B cell (primary cell): ENCODE measurements at regions not wholly inside any gene's neighbourhood (a gene's known extent, or its start where the extent isn't known, plus 50 kb on each side); places are given as distances from the start of the nearest gene placed in this dataset.

ENCODE experiments used
- ATAC-seq: fragments of 200-7000 bp; cut with Tn5 transposase; one replicate; pipeline ENCODE4 v1.10.0; 2021; ENCODE audit warnings: low read depth, mild to moderate bottlenecking, moderate number of reproducible peaks, moderate library complexity
- CTCF ChIA-PET: fragments of 350-600 bp; sonication (Branson Sonifier 250); formaldehyde crosslinking; loops from one replicate; lab custom pipeline; 2021; ENCODE audit warnings: antibody characterized with exemption, inconsistent platforms; lab: Charles Lee
- POLR2A ChIA-PET: fragments of 350-600 bp; sonication (Branson Sonifier 250); formaldehyde crosslinking; loops from one replicate; lab custom pipeline; 2021; ENCODE audit warnings: antibody characterized with exemption; lab: Charles Lee
- DNase-seq: peaks from one replicate; pipeline ENCODE4 v3.0.0; 2013
- H2AFZ ChIP-seq: 2 replicates; pipeline ENCODE4 v1.6.1; 2012; ENCODE audit warnings: mild to moderate bottlenecking, low read depth, low read length; ENCODE audit not compliant: insufficient read depth, poor library complexity, severe bottlenecking
- H3K27ac ChIP-seq, 2 donors: 1 replicate in 1 of 2; 2 replicates in 1 of 2; pipeline ENCODE4 v1.5.1; 2012 to 2013; ENCODE audit warnings: low read length in 2 of 2, mild to moderate bottlenecking in 2 of 2, moderate library complexity in 1 of 2
- H3K27me3 ChIP-seq, 4 experiments: fragments of 200-600 bp in 1 of 4; sonication (generic) in 1 of 4; replicated peaks in 1 of 4; 1 replicate in 2 of 4; 2 replicates in 2 of 4; pipeline versions ENCODE4 v1.6.1 to v1.7.0; 2013 to 2016; ENCODE audit warnings: low read length in 3 of 4, mild to moderate bottlenecking in 2 of 4, mixed read lengths in 1 of 4, moderate library complexity in 1 of 4; ENCODE audit not compliant: insufficient read depth in 4 of 4, control insufficient read depth in 3 of 4; ENCODE audit errors: control extremely low read depth in 1 of 4
- H3K36me3 ChIP-seq, 2 experiments: replicated peaks in 1 of 2; 1 replicate in 1 of 2; 2 replicates in 1 of 2; pipeline versions ENCODE4 v1.6.1 to v1.7.1; 2013; ENCODE audit warnings: low read length in 1 of 2; ENCODE audit not compliant: insufficient read depth in 2 of 2, control insufficient read depth in 1 of 2; ENCODE audit errors: control extremely low read depth in 1 of 2, extremely low read depth in 1 of 2
- H3K4me1 ChIP-seq, 2 donors: fragments of 200-600 bp in 1 of 2; sonication (generic) in 1 of 2; 1 replicate in 1 of 2; 2 replicates in 1 of 2; pipeline versions ENCODE4 v1.5.1 to v1.6.1; 2013 to 2017; ENCODE audit warnings: low read length in 2 of 2; ENCODE audit not compliant: control insufficient read depth in 2 of 2, insufficient read depth in 2 of 2
- H3K4me2 ChIP-seq: replicated peaks from 2 replicates; pipeline ENCODE3; 2012; ENCODE audit warnings: mild to moderate bottlenecking, low read depth, low read length; ENCODE audit not compliant: poor library complexity, severe bottlenecking
- H3K4me3 ChIP-seq, 5 experiments: fragments of 200-600 bp in 1 of 5; sonication (generic) in 1 of 5; 1 replicate in 3 of 5; 2 replicates in 2 of 5; pipeline versions ENCODE4 v1.5.1 to v1.7.0; 2011 to 2016; ENCODE audit warnings: low read length in 4 of 5, mild to moderate bottlenecking in 4 of 5, low read depth in 2 of 5, control low read depth in 1 of 5, moderate library complexity in 1 of 5; ENCODE audit not compliant: insufficient read depth in 1 of 5; ENCODE audit errors: control extremely low read depth in 1 of 5, extremely low read depth in 1 of 5
- H3K79me2 ChIP-seq: fragments of 200-600 bp; sonication (generic); one replicate; pipeline ENCODE4 v1.6.0; 2016; ENCODE audit warnings: low read length; ENCODE audit not compliant: control insufficient read depth, insufficient read depth
- H3K9ac ChIP-seq: fragments of 200-600 bp; sonication (generic); 2 replicates; pipeline ENCODE4 v1.6.1; 2017; ENCODE audit warnings: mild to moderate bottlenecking, low read length, moderate library complexity
- H3K9me3 ChIP-seq, 3 donors: one replicate each; pipeline versions ENCODE4 v1.6.1 to v1.7.1; 2013; ENCODE audit warnings: low read length in 2 of 3; ENCODE audit not compliant: control insufficient read depth in 2 of 3, insufficient read depth in 1 of 3; ENCODE audit errors: control extremely low read depth in 1 of 3
- H4K20me1 ChIP-seq: 2 replicates; pipeline ENCODE4 v1.6.0; 2012; ENCODE audit warnings: mild to moderate bottlenecking, low read length; ENCODE audit not compliant: insufficient read depth, control insufficient read depth, poor library complexity, severe bottlenecking
- H3K27ac Mint-ChIP-seq: one replicate; pipeline ENCODE4 v1.8.0; 2021; ENCODE audit warnings: mixed read lengths
- H3K27me3 Mint-ChIP-seq: one replicate; pipeline ENCODE4 v1.8.0; 2021; ENCODE audit warnings: mixed read lengths
- H3K4me1 Mint-ChIP-seq: one replicate; pipeline ENCODE4 v1.8.0; 2021; ENCODE audit warnings: mixed read lengths
- H3K4me3 Mint-ChIP-seq: one replicate; pipeline ENCODE4 v1.8.0; 2021; ENCODE audit warnings: mixed read lengths
- H3K9me3 Mint-ChIP-seq: one replicate; pipeline ENCODE4 v1.8.0; 2022; ENCODE audit warnings: mixed read lengths; ENCODE audit not compliant: insufficient read depth
- EZH2 ChIP-seq: IDR thresholded peaks from 2 replicates; pipeline ENCODE4 v1.6.1; 2012; ENCODE audit warnings: borderline replicate concordance, low read depth, mild to moderate bottlenecking, moderate library complexity, low read length; ENCODE audit not compliant: insufficient read depth, poor library complexity, severe bottlenecking
- WGBS: methylation state at CpG from one replicate; pipeline ENCODE4 v1.1.5; 2013; ENCODE audit warnings: missing lambda C conversion rate; ENCODE audit not compliant: insufficient coverage; 5-methylcytosine and 5-hydroxymethylcytosine counted together
- intact Hi-C: fragments of 100-400 bp; cut with micrococcal nuclease; formaldehyde crosslinking; loops from one replicate; pipeline ENCODE4 v1.10.0; 2022
- TF ChIP-seq, protein P1 (sequence below): fragments of 200-600 bp; IDR thresholded peaks from one replicate; pipeline ENCODE4 v1.8.0; 2022; ENCODE audit warnings: antibody characterized with exemption, mild to moderate bottlenecking

DNA sequence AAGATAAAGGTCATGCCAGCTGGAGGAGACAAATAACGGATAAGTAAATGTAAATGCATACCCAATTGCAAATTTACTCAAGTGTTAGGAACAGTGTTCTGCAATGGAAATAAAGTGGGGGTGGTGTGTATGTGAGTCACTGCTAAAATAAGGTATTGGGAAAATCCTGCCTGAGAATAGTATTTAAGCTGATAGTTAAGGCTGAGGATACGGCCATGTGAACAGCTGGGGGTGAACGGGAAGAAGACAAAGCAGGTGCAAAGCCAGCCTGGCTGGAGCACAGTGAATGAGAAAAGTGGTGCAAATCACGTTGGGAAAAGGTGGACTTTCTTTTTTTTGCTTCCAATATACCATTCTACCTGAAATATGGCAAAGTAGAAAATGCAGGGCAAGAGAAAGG lies 242.4 kb upstream of the SLC10A2 start:
- Histone ChIP-seq H3K4me3 (no peak overlapping the region), H3K9me3 (no peaks in the 10 kb centered on the region), H3K79me2 (no peaks in the 10 kb centered on the region), H3K36me3 (no peaks in the 10 kb centered on the region), H3K27me3 (no peaks in the 10 kb centered on the region), H3K27ac (no peak overlapping the region), H3K4me2 (no peak overlapping the region), H4K20me1 (no peaks in the 10 kb centered on the region), H3K4me1 (no peaks in the 10 kb centered on the region), H2AFZ (no peak overlapping the region), H3K9ac (no peak overlapping the region)
- intact Hi-C loops, result no loop called here
- ChIA-PET CTCF (no interaction called here), POLR2A (no interaction called here)
- Mint-ChIP-seq H3K27me3 (no peaks in the 10 kb centered on the region), H3K27ac (no peak overlapping the region), H3K4me3 (no peak overlapping the region), H3K9me3 (no peaks in the 10 kb centered on the region), H3K4me1 (no peaks in the 10 kb centered on the region)
- no peak for TF ChIP-seq EZH2
- TF ChIP-seq, protein P1, sequence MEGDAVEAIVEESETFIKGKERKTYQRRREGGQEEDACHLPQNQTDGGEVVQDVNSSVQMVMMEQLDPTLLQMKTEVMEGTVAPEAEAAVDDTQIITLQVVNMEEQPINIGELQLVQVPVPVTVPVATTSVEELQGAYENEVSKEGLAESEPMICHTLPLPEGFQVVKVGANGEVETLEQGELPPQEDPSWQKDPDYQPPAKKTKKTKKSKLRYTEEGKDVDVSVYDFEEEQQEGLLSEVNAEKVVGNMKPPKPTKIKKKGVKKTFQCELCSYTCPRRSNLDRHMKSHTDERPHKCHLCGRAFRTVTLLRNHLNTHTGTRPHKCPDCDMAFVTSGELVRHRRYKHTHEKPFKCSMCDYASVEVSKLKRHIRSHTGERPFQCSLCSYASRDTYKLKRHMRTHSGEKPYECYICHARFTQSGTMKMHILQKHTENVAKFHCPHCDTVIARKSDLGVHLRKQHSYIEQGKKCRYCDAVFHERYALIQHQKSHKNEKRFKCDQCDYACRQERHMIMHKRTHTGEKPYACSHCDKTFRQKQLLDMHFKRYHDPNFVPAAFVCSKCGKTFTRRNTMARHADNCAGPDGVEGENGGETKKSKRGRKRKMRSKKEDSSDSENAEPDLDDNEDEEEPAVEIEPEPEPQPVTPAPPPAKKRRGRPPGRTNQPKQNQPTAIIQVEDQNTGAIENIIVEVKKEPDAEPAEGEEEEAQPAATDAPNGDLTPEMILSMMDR, result no peak
- WGBS, result 80% methylated on average over 2 of the region's 4 CpGs
- ATAC-seq, result no peak
- no peak for DNase-seq

DNA sequence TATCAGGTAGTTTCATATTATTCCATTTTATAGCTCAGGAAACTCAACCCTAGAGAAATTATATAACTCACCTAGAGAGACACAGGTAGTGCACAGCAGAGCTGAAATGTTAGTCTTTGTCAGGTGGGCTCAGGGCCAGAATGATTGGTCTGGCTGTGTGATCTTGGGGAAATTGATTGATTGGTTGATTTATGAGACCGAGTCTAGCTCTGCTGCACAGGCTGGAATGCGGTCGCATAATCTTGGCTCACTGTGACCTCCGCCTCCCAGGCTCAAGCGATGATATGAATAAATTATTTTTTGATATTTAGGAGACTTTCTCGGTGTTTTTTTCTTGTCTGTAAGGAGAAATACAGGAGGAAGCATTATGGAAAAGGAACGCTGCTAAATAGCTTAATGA lies 239.9 kb upstream of the SLC10A2 start:
- TF ChIP-seq, protein P1, result no peak
- TF ChIP-seq EZH2, result no peak
- no peak overlapping the region for H2AFZ ChIP-seq
- H4K20me1 ChIP-seq, result no peaks in the 10 kb centered on the region
- no peak overlapping the region for H3K27ac Mint-ChIP-seq
- H3K4me3 Mint-ChIP-seq, result no peak overlapping the region
- CTCF ChIA-PET, result no interaction called here
- H3K9ac ChIP-seq, result no peak overlapping the region
- intact Hi-C loops, result no loop called here
- H3K4me2 ChIP-seq, result no peak overlapping the region
- no peaks in the 10 kb centered on the region for H3K27me3 ChIP-seq
- H3K27ac ChIP-seq, result no peak overlapping the region
- H3K79me2 ChIP-seq, result no peaks in the 10 kb centered on the region
- WGBS, result 99% methylated on average over 6 of the region's 7 CpGs
- H3K27me3 Mint-ChIP-seq, result no peaks in the 10 kb centered on the region
- POLR2A ChIA-PET, result no interaction called here
- H3K9me3 ChIP-seq, result no peaks in the 10 kb centered on the region
- no peaks in the 10 kb centered on the region for H3K9me3 Mint-ChIP-seq
- DNase-seq (no peak), ATAC-seq (no peak)
- H3K4me1 ChIP-seq, result no peaks in the 10 kb centered on the region
- H3K4me3 ChIP-seq, result no peak overlapping the region
- H3K36me3 ChIP-seq, result no peaks in the 10 kb centered on the region
- H3K4me1 Mint-ChIP-seq, result no peaks in the 10 kb centered on the region
